GM10248 (cell line): ENCODE measurements at regions not wholly inside any gene's neighbourhood (a gene's known extent, or its start where the extent isn't known, plus 50 kb on each side); places are given as distances from the start of the nearest gene placed in this dataset.
A peak's percentile ranks its signal among the peaks of the same experiment; 100 is the strongest.

ENCODE experiments used
- CTCF ChIA-PET: fragments of 300-600 bp; sonication (Branson Sonifier 250); formaldehyde crosslinking; extraction: SDS; loops from one replicate; lab custom pipeline; 2021; ENCODE audit warnings: antibody characterized with exemption; lab: Yijun Ruan, JAX
- POLR2A ChIA-PET: fragments of 350-650 bp; sonication (Branson Sonifier 250); formaldehyde crosslinking; extraction: SDS; loops from one replicate; lab custom pipeline; 2020; ENCODE audit warnings: antibody characterized with exemption; lab: Yijun Ruan, JAX
- DNase-seq: peaks from one replicate; pipeline ENCODE4 v3.0.0; 2012; ENCODE audit errors: extremely low spot score
- CTCF ChIP-seq: IDR thresholded peaks from 2 replicates; pipeline ENCODE4 v1.5.1; 2012; ENCODE audit warnings: mild to moderate bottlenecking, low read depth; ENCODE audit errors: extremely low read depth, missing control alignments, control extremely low read depth

- no peak for DNase-seq
- POLR2A ChIA-PET = no interaction called here
- peak; percentile 8 for TF ChIP-seq CTCF
- CTCF ChIA-PET = no interaction called here
Measured at GRCh38 chrX:8971116-8971515, 62.8 kb downstream of the FAM9B start.

- POLR2A ChIA-PET = no interaction called here
- CTCF ChIA-PET = no interaction called here
- TF ChIP-seq CTCF = no peak
- DNase-seq = no peak
Measured at GRCh38 chrX:8969378-8969777, 64.5 kb downstream of the FAM9B start.

- DNase-seq = no peak
- ChIA-PET CTCF (no interaction called here), POLR2A (no interaction called here)
- no peak for TF ChIP-seq CTCF
Measured at GRCh38 chrX:8967461-8967860, 66.5 kb downstream of the FAM9B start.

- no peak for DNase-seq
- no peak for TF ChIP-seq CTCF
- ChIA-PET POLR2A (no interaction called here), CTCF (no interaction called here)
Measured at GRCh38 chrX:8960957-8961468, 72.9 kb downstream of the FAM9B start.

GRCh38 chrX:8955511-8955910 is 78.4 kb downstream of the FAM9B start:
- CTCF ChIA-PET = no interaction called here
- TF ChIP-seq CTCF = no peak
- no peak for DNase-seq
- POLR2A ChIA-PET = no interaction called here

- TF ChIP-seq CTCF = no peak
- no peak for DNase-seq
- POLR2A ChIA-PET = no interaction called here
- CTCF ChIA-PET = no interaction called here
Measured at GRCh38 chrX:8946563-8946962, 87.4 kb downstream of the FAM9B start.

GRCh38 chrX:8939322-8939721 is 94.6 kb downstream of the FAM9B start:
- TF ChIP-seq CTCF = no peak
- CTCF ChIA-PET = no interaction called here
- POLR2A ChIA-PET = no interaction called here
- DNase-seq = no peak
